ENCODE measurements at regions not wholly inside any gene's neighbourhood (a gene's known extent, or its start where the extent isn't known, plus 50 kb on each side); places are given as distances from the start of the nearest gene placed in this dataset.

DNA sequence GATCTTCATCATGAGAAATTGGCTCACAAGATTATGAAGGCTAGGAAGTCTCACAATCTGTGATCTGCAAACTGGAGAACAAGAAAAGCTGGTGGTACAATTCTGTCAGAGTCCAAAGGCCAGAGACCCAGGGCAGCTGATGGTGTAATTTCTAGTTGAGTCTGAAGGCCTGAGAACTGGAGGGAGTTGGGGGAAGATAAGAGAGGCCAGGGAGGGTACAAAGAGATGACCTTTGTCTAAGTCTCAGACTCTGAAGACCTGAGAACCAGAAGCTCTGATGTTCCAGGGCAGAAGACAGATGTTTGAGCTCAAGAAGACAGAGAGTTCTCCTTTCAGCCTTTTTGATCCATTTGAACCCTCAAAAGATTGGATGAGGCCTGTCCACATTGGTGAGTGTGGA, 280.6 kb downstream of the HDGFL1 start:
- Histone ChIP-seq H2AFZ (no peak overlapping the region), H3K4me1 (ENCODE audit: insufficient read depth) (no peaks in the 10 kb centered on the region)

DNA sequence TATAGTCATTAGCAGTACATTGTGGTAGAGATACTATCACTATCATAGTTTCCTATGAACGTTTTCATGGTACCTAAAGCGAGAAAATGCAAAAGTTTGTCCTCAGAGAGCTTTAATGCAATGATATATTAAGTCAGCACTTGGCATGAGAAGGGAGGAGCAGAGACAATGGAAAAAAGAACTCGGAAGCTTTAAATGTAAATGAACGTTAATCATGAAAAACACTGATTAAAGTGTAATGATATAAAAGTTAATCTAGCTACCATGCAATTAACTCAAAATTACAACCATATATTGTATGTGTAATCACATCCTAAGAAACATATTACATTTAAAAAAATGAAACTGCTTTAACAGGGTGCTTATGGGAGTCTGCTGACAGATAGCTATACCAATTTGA, 282.7 kb downstream of the HDGFL1 start:
- no peaks in the 10 kb centered on the region for H4K20me1 ChIP-seq (ENCODE audit: insufficient read depth, poor library complexity, severe bottlenecking)
- TF ChIP-seq, protein P1, sequence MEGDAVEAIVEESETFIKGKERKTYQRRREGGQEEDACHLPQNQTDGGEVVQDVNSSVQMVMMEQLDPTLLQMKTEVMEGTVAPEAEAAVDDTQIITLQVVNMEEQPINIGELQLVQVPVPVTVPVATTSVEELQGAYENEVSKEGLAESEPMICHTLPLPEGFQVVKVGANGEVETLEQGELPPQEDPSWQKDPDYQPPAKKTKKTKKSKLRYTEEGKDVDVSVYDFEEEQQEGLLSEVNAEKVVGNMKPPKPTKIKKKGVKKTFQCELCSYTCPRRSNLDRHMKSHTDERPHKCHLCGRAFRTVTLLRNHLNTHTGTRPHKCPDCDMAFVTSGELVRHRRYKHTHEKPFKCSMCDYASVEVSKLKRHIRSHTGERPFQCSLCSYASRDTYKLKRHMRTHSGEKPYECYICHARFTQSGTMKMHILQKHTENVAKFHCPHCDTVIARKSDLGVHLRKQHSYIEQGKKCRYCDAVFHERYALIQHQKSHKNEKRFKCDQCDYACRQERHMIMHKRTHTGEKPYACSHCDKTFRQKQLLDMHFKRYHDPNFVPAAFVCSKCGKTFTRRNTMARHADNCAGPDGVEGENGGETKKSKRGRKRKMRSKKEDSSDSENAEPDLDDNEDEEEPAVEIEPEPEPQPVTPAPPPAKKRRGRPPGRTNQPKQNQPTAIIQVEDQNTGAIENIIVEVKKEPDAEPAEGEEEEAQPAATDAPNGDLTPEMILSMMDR (IDR thresholded peaks at IDR 0.05; ENCODE audit: poor library complexity), result no peak
- TF ChIP-seq EZH2 (IDR thresholded peaks at IDR 0.05; ENCODE audit: borderline replicate concordance) (no peak), EZH2phosphoT487 (IDR thresholded peaks at IDR 0.05; ENCODE audit: low read depth, severe bottlenecking, unreplicated experiment) (no peak)
- WGBS (ENCODE audit: low lambda C conversion rate, missing lambda C conversion rate), result 86% methylated on average over 4 of the region's 4 CpGs

More for the DNA sequence above, 280.6 kb downstream of the HDGFL1 start:
- Histone ChIP-seq H3K36me3 (replicated peaks; ENCODE audit: insufficient read depth, low read depth) (no peaks in the 10 kb centered on the region), H3K79me2 (no peaks in the 10 kb centered on the region), H3K4me2 (no peak overlapping the region), H3K27me3 (no peaks in the 10 kb centered on the region), H3K27ac (peak overlapping the region; percentile 28), H3K9me2 (replicated peaks; ENCODE audit: insufficient read depth) (no peaks in the 10 kb centered on the region), H3K4me3 (no peak overlapping the region), H3K9me3 (ENCODE audit: low read depth) (no peaks in the 10 kb centered on the region), H4K20me1 (ENCODE audit: insufficient read depth, poor library complexity, severe bottlenecking) (no peaks in the 10 kb centered on the region)
- TF ChIP-seq EZH2 (IDR thresholded peaks at IDR 0.05; ENCODE audit: borderline replicate concordance) (no peak), EZH2phosphoT487 (IDR thresholded peaks at IDR 0.05; ENCODE audit: low read depth, severe bottlenecking, unreplicated experiment) (no peak)
- TF ChIP-seq, protein P1 (IDR thresholded peaks at IDR 0.05; ENCODE audit: poor library complexity), result no peak
- DNase-seq (ENCODE audit: low spot score), result no peak

DNA sequence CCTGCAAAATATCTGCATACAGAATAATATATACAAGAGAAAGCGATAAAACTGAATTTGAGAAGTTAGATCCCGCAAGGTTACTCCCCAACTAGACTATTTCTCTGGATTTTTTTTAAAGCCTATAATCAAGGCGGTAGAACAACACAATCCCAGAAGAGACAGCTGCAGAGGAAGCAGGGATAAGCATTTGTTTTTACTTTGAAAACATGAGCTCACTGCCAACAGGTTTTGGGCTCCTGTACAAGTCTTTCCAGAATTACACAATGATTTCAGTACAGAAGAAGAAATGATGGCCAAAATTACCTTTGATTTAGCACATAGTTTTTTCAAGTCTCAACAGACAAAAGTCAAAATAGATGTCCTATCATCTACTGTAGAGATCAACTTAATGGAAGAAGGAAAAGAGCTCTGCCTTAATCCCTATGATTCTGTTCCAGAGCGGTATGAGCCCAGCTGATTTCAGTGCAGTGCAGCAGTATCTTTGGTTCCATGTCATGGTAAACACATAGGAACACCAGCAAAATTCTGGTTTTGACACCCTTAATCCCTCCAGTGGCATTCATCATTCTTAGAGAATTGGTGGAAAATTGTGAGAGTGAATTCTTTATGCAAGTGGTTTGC, 304.3 kb downstream of the HDGFL1 start:
- no peaks in the 10 kb centered on the region for H3K4me1 ChIP-seq (ENCODE audit: insufficient read depth)
- WGBS (ENCODE audit: low lambda C conversion rate, missing lambda C conversion rate), result 50% methylated on average over 4 of the region's 4 CpGs
- no peaks in the 10 kb centered on the region for H3K36me3 ChIP-seq (replicated peaks; ENCODE audit: insufficient read depth, low read depth)
- no peaks in the 10 kb centered on the region for H3K27me3 ChIP-seq
- no peaks in the 10 kb centered on the region for H3K9me3 ChIP-seq (ENCODE audit: low read depth)
- TF ChIP-seq EZH2 (IDR thresholded peaks at IDR 0.05; ENCODE audit: borderline replicate concordance), result no peak
- TF ChIP-seq EZH2phosphoT487 (IDR thresholded peaks at IDR 0.05; ENCODE audit: low read depth, severe bottlenecking, unreplicated experiment), result no peak
- TF ChIP-seq, protein P1 (IDR thresholded peaks at IDR 0.05; ENCODE audit: poor library complexity), result no peak
- H4K20me1 ChIP-seq (ENCODE audit: insufficient read depth, poor library complexity, severe bottlenecking), result no peaks in the 10 kb centered on the region
- no peak overlapping the region for H3K27ac ChIP-seq
- no peaks in the 10 kb centered on the region for H3K79me2 ChIP-seq
- DNase-seq (ENCODE audit: low spot score), result no peak
- no peaks in the 10 kb centered on the region for H3K9me2 ChIP-seq (replicated peaks; ENCODE audit: insufficient read depth)
- no peak overlapping the region for H3K4me3 ChIP-seq
- no peak overlapping the region for H2AFZ ChIP-seq
- no peak overlapping the region for H3K4me2 ChIP-seq

More for the DNA sequence above, 282.7 kb downstream of the HDGFL1 start:
- H3K36me3 ChIP-seq (replicated peaks; ENCODE audit: insufficient read depth, low read depth), result no peaks in the 10 kb centered on the region
- H3K9me2 ChIP-seq (replicated peaks; ENCODE audit: insufficient read depth), result no peaks in the 10 kb centered on the region
- no peak overlapping the region for H3K27ac ChIP-seq
- no peak overlapping the region for H2AFZ ChIP-seq
- H3K4me2 ChIP-seq, result no peak overlapping the region
- no peaks in the 10 kb centered on the region for H3K9me3 ChIP-seq (ENCODE audit: low read depth)
- H3K4me3 ChIP-seq, result no peak overlapping the region
- H3K79me2 ChIP-seq, result no peaks in the 10 kb centered on the region
- DNase-seq (ENCODE audit: low spot score), result no peak
- no peaks in the 10 kb centered on the region for H3K27me3 ChIP-seq
- no peaks in the 10 kb centered on the region for H3K4me1 ChIP-seq (ENCODE audit: insufficient read depth)
